Cardiac septum (tissue), 1 donor: ENCODE measurements at regions not wholly inside any gene's neighbourhood (a gene's known extent, or its start where the extent isn't known, plus 50 kb on each side); places are given as distances from the start of the nearest gene placed in this dataset.

Experiments used
- DNase-seq: peaks from one replicate; pipeline ENCODE4 v3.0.0-alpha.2; 2020; ENCODE audit warnings: low spot score
- intact Hi-C: fragments of 100-400 bp; cut with DNase I; formaldehyde crosslinking; loops from one replicate; pipeline ENCODE4 v1.14.0; 2022
- donor health status: DM: no; HTN: no; CAD: no.

DNA sequence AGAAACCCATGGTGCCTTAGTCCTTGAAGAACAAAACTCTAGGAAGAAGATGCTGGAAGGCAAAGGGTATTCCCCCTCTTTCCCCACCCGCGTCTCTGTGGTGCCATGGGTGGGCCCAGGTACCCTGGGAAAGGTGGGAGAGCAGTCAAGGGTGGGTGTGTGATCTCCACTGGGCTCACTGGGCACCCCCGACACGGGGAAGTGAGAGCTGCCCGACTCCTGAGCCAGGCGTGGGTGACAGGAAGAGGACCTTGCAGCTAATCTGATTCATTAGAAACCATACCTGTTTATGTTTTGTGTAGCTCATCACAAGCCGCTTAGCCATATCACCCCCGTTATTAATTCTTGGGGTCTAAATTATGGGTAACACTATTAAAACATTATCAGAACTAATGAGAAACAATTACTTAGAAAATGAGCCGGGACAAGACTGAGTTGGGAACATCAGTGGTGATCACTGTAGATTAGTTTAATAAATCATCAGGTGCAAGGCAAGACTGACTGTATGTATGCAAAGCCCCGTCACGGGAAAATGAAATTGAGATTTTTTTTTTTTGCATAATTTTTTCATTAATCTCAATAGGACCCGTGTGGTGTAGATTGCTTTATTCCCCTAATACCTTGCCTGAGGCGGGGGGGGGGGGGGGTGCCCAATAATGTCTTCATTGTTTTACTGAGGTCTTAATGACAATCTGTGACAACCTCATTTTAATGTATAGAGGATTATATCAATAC, 77.3 kb downstream of the ZIC5 start:
- no peak for DNase-seq
- intact Hi-C loops, result no loop called here

DNA sequence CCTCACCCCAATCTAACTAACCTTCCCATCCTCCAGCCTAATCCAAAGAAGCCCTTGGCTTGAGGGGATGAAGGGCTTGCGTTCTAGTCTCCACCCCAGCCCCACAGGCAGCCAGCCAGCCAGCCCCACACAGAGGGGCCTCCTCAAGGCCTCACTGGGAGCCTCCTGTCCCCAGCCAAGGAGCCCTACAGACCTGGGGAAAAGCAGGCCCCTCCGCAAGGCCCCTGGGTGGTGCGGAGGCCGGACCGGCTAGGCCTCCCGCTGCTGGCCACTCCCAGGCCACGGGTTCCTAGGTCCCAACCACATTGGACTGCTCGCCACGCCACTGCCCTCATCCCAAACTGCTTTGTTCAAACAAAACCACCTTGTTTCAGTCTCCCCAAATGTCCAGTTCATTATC, 78.0 kb downstream of the ZIC5 start:
- no peak for DNase-seq
- intact Hi-C loops, result no loop called here

DNA sequence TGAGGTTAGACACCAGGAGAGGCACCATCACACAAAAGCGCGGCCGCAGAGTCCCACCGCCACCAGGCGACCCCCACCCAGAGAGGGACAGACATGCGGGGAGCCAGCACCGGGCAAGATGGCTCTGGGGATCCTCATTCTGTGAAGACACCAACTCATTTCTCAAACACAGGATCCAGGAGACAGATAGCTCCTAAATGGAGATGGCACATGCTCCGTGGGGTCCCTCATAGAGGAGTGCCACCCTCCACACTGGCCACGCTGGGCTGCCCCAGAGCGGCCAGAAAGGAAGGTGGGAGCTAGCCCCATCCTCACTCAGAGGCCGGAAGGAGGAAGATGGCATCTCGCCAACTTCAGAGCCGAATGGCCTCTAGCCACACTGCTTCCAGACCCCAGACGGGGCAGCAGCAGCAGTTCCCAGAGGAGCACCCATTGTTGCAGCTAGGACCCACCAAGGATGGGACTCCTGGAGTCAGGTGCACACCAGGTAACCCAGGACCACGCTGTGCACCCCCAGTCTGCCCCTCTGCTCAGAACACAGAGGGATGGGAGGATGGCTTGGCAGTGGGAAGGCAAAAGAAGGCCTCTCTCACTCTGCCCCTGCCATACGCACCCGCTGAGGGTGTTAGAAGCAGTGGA, 78.6 kb downstream of the ZIC5 start:
- intact Hi-C loops, result no loop called here
- DNase-seq, result no peak

DNA sequence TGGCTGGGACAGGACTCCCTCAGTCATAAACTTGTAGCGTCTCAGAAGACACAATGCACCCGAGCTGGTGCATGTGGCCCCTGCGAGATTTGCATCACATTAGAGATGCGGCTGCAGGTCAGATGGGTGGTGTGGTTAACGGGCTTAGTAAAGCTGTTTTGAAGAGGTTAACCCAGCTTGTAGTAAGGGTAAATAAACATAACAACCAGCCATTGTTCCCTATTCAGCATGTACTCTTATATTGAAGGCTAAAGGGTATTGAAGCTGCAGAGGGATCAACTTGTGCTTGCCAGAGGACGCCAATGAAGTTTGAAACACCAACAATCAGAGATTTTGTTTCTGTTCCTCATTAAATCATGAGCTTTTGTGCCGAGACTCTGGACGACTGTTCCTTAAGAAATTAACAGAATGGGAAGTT, 79.4 kb downstream of the ZIC5 start:
- DNase-seq, result no peak
- intact Hi-C loops, result no loop called here

DNA sequence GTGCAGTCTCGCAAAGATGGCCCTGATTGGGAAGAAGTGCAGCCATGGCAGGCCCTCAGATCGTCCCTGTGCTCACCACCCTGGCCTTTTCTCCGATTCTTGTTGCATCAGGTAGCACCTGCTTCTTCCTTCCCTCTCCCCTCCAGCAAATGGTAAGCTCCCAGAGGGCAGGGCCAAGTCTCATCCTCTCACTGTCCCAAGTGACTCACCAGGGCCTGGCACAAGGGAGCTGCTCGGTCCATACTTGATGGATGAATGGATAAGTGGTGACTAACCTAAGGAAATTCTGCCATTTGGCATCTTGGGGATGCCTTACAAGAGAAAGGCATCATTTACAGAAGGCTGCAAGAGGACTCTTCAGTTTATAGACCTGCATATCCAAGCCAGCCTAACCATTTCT, 84.9 kb downstream of the ZIC5 start:
- intact Hi-C loops, result no loop called here
- no peak for DNase-seq

DNA sequence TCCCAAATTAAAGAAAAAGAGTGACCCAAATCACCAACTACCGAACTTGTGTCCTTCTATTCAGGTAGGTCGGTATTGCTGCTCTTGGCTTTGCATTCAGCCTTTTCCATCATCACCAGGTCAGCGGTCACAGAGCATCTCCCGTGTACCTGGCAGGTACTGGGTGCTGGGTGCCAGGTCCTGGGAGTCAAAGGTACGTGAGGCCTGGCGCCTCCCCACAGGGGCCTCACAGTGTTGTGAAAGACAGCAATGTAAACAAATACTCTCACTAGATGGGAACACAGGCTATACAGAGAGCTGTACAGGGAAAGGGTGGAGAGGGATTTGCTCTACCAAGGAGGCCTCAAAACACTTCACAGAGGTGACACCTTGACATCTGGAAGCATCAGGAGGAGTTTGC, 86.7 kb downstream of the ZIC5 start:
- no peak for DNase-seq
- intact Hi-C loops, result no loop called here

DNA sequence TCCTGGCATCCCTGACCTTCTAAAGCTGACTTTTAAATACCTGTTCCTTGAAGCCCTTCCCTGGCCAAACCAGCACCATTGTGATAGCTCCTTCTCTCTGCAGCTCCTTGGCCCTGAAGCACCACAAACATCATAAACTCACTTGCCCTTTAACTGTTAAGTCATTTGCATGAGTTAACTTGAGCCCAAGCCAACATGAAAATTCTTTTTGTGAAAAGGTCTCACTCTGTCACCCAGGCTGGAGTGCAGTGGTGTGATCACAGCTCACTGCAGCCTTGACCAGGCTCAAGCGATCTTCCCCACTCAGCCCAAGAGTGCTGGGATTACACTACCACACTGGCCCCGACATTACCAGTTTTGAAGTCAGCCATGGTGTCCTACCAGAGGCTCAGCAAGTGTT, 87.8 kb downstream of the ZIC5 start:
- no peak for DNase-seq
- intact Hi-C loops, result no loop called here

DNA sequence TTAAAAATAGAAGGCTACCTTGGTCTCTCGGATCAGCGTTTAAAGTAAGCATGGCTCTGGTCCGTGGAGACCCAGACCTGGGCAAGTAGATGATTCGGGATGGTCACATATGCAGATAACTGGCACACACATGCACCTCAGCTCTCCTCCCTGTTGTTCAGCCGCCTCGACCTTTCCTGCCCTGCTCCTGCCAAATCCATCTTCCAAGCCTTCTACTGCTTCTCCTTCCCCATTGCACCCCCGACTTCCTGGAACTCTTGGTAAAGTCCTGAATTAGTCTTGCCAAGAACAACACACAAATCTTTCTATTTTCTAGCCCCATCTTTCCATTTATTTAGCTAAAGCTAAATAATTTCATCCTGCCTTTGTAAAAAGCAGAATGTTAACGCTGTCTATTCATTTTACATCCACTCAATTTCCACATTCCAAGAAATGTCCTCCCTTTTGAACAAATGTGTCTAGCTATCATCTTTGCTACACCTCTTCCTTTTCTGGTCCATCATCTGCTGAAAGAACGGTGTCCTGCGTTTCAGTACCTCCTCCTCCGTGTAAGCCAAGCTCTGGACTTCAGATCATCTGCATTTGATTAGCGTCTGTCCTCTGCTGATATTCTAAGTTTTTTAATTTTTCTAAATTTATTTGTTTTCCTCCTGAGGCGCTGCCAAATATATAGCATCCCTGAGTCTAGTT, 92.5 kb downstream of the ZIC5 start:
- DNase-seq, result no peak
- intact Hi-C loops, result no loop called here

DNA sequence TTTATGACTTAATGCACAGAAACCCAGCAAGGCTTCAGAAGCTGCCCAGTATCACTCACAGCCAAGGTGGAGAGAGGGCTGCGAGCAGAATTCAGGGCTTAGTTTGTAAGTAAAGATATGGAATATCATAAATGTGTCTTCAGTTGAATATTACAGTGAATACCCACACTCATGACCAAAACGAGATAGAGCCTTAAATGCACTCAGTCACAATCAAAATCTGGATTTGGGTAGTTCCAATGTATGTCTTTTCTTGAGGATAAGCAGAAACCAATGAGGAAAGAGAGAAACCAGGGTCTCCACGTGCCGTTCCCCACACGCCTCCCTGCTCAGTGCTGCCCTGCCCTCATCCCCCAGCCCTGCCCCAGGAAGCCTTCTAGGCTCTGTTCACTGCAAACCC, 94.9 kb downstream of the ZIC5 start:
- DNase-seq, result no peak
- intact Hi-C loops, result no loop called here

DNA sequence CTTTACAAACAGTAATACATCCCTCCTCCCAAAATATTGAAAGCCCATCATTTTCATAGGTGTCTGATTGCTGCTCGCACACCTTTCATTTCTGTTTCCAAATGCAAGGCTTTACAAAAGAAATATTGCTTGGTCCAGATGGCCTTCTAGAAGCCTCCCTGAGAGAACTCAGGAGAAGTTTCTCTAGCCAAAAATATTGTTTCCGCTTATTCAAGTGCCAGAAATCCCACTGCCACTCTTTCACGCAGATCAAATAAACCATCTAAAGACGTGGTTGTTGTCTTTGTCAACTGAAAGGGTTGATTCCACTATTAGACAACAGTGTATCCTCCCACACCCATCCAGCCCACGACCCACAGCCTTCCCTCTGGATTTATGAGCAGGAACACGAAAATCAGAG, 96.2 kb downstream of the ZIC5 start:
- intact Hi-C loops, result no loop called here
- DNase-seq, result no peak

DNA sequence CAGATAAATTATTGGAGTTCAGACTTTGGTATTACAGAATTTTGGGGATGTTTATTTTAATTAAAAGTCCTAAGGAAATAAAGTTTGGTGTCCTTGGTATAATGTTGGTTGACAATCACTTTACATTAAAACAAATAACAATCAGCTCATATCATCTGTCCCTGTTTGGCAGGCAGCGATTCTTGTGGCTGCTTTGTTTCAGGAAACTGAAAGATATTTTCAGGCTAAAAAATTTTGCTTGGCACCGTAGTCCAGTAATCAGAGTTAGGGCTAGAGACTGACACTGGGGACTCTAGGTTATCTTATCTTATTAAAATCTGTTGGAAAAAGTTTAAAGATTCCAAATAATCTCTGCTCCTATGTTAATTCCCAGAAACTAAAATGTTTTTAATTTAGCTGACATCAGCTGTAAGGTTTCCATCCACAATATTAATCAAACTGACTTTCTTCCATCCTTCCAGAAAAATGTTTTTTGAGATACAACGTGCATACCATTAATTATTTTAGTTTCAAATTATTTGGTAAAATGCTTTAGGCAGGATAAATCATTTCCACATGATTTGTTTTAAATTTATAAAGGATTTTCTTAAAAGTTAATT, 97.6 kb downstream of the ZIC5 start:
- DNase-seq, result no peak
- intact Hi-C loops, result no loop called here

DNA sequence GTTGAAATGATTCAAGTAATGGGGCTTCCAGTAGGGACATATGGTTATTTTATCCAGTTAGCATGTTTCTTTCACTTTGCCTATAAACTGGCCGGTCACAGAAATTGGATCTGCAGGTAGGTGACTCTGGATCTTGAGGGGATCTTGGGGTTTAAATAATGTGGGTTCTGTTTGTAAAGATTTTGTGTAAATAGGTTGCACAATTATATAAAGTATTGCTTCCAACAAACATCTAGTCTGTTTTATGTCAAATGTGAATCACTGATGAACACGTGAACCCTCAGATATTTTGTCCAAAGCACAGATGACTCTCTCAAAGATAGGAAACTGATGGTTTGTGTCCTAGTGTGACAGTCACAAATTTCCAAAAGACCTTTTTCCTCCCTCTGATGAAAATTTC, 98.4 kb downstream of the ZIC5 start:
- DNase-seq, result no peak
- intact Hi-C loops, result no loop called here

DNA sequence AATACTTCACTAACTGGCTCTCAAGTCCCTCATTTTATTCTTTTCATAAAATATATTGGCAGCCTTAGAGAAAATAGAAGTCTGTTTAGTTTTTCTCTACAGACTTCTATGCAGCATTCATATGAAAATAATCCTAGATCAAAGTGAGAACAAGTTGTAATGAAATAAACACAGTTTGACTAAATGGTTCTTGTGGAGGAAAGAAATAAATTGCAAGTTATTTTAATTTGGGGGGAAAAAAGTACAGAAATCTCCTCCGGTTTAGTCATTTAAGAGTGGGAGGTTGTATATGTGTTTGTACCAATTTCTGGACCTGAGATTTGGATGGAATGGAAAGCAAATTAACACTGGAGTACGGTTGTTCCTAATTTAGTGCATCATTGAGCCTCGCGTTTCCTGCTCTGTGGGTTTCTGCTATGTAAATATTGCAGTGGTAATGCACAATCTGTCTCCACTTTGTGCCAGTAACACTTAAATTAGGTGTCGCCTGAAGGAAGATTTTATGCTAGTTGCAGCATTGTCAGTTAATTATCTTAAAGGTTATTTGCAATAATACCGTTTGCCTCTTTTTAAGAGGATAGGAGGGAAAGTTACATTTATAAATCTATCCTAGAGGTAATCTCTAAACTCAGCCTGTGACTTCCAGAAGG, 100.2 kb downstream of the ZIC5 start:
- no peak for DNase-seq

DNA sequence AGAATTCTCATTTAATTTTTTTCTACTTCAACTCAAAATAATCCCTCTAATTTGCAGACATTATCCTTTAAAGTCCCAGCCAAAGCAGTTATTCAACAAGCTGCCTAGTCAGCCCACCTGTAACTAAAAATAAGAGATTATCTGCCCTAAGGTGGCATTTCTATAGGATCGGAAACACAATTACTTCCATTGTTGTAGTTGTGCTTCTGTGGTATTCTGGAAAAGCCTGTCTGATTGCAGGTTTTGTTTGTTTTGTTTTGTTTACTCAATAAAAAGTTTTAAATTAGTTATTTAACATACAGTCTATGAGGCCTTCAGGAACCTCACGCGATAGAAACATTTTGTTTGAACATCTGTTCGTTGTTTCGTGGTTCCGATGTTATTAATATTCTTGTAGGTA, 101.0 kb downstream of the ZIC5 start:
- intact Hi-C loops, result no loop called here
- no peak for DNase-seq

More for the DNA sequence above, 100.2 kb downstream of the ZIC5 start:
- intact Hi-C loops, result no loop called here

DNA sequence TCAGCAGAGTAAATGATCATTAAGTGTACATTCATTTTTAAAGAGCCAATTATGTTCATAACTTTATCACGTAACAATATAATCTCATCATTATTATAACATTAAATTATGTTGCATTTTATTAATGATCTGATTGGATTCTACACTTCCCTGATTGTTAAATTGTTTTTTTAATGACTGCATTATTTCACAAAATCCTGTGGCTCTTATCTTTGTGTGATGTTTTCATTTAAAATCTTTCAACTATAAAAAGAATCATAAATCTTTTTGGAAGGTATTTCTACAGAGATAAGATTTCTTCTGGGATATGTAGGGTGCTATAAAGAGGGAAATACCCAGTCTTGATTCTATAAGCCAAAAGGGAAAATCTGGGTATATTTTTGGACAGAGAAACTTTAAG, 101.7 kb downstream of the ZIC5 start:
- intact Hi-C loops, result no loop called here
- no peak for DNase-seq

DNA sequence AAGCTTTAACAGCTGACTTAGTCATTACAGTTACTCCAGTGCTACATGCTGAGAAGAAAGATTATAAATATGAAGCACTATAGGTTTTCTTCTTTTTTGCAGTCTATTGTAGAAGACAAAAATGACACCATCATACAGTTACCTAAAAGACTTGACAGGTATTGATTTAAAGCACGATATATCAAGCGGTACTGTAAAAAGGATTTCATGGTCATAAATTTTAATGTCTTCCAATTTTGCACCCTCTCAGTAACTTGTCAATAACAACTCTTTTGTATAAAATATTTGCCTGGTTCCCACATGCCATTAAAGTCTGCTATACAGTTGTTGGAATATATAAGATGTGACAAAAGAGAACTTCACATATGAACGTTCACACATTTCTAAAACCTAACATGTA, 102.8 kb downstream of the ZIC5 start:
- no peak for DNase-seq
- intact Hi-C loops, result no loop called here

DNA sequence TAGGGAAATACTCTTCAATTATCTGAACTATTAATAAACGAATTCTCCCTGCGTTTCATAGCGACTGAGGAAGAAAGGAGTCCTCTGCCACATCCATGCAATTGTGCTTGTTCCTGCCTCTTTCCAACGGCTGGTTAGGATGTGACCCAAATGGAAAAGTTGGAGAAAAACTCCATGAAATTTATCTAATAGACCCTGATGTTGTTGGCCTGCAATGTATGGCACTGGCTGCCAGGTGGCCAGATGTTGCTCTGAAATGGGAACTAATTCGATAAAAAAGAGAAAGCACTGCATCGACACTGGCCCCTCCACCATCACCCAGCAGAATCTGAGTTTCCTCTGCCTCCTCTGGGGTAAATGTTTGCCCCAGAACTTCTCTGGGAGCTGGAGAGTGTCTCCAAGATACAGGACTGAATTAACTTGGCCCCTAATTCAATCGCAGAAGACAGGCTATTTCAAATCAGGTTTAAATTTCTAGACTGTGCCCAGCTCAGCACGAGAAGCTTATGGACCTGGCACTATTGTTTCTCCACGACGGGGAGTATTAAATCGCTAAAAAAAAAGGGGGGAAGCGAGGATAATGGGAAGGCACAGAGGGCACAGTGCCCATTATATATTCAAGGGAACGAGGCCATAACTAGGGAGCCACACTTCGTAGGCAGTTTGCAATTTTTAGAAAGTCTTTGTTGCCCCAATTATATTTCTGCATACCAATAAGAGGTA, 103.9 kb downstream of the ZIC5 start:
- intact Hi-C loops, result no loop called here
- no peak for DNase-seq

DNA sequence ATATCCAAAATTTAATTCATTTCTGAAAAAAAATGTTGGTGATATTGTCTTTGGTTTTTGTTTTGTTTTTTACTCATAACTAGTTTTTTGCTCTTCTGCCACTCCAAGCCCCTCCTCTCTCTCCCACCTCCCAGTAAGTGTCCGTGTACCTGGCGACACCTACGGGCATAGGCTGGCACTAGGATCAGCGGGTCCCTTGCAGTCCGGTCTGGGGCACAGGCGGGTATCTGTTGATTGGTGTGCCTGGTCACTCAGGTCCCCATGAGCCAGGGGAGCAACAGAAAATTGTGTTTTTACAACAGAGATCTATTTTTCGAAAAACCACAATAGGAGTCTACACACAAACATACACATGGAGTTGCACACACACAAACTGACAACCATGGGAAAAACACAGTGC, 104.8 kb downstream of the ZIC5 start:
- no peak for DNase-seq
- intact Hi-C loops, result no loop called here

DNA sequence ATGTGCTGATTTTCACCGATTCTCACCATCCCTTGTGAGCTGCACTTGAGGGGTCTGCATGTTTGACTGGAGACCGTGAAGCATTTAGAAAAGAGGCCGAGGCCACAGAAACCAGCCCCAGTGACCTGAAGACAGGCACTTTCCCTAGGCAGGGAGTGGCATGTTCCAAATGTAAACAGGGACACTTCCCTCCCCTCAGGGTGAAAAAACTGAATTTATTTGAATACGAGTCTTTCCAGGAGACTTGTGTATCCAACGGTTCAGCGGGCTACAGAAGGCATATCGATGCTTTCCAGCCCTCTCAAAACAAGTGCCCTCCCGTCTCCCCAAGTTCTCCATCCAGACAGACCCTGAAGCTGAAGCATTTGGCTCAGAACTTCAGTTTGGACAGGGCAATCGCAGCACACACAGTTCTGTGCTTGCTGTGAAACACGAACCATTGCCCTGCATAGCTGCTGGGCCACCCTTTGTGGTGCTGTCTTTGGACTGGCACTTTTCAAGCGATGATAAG, 106.1 kb downstream of the ZIC5 start:
- DNase-seq, result no peak
- intact Hi-C loops, result no loop called here

DNA sequence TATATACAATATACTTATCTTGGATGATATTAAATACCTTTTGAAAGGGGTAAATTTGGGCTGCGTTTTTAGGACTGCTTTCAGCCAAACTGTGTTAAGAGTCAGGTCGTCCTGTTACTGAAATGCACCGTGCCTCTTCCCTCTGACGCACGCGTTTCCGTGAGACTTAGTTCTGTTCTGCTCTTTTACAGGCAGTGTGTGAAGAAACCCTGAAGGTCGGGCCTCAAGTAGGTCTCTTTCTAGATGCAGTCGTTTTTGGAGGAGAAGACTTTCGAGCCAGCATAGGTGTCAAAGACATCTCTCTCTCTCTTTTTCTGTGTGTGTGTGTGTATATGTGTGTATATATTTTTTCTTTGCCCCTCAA, 107.0 kb downstream of the ZIC5 start:
- DNase-seq, result no peak
- intact Hi-C loops, result no loop called here
